ENCODE measurements at regions not wholly inside any gene's neighbourhood (a gene's known extent, or its start where the extent isn't known, plus 50 kb on each side); places are given as distances from the start of the nearest gene placed in this dataset.
"Not testable (repeated sequence)": the region's sequence is repeated elsewhere in the genome, so short reads cannot be mapped to it uniquely, and the experiment has no call there.

GRCh38 chr2:88927128-88927527 lies 235.7 kb downstream of the RPIA start:
- Histone ChIP-seq H3K27ac (no peak overlapping the region), H3K9ac (ENCODE audit: low read depth in 2 of 2, low read length in 2 of 2) (no peak overlapping the region), H3K9me3 (no peaks in the 10 kb centered on the region), H3K4me3 (no peak overlapping the region), H3K4me1 (no peaks in the 10 kb centered on the region), H3K36me3 (no peaks in the 10 kb centered on the region), H3K27me3 (no peaks in the 10 kb centered on the region)
- DNase-seq: no peak
- TF ChIP-seq CTCF (IDR thresholded peaks at IDR 0.05): no peak
- intact Hi-C loops (cut with DNase I): no loop called here

- no peak for DNase-seq
- Histone ChIP-seq H3K27me3 (no peaks in the 10 kb centered on the region), H3K4me1 (no peaks in the 10 kb centered on the region), H3K36me3 (no peaks in the 10 kb centered on the region), H3K9ac (ENCODE audit: low read depth in 2 of 2, low read length in 2 of 2) (no peak overlapping the region), H3K9me3 (no peaks in the 10 kb centered on the region), H3K27ac (no peak overlapping the region), H3K4me3 (no peak overlapping the region)
- intact Hi-C loops (cut with DNase I): no loop called here
- TF ChIP-seq CTCF (IDR thresholded peaks at IDR 0.05): no peak
Measured at GRCh38 chr2:88930659-88931058, 239.2 kb downstream of the RPIA start.

- DNase-seq: no peak
- TF ChIP-seq CTCF (IDR thresholded peaks at IDR 0.05): no peak
- H3K9me3 ChIP-seq: no peaks in the 10 kb centered on the region
- intact Hi-C loops (cut with DNase I): no loop called here
- no peak overlapping the region for H3K4me3 ChIP-seq
- no peaks in the 10 kb centered on the region for H3K27me3 ChIP-seq
- no peak overlapping the region for H3K9ac ChIP-seq (ENCODE audit: low read depth in 2 of 2, low read length in 2 of 2)
- H3K36me3 ChIP-seq: no peaks in the 10 kb centered on the region
- no peak overlapping the region for H3K27ac ChIP-seq
- no peaks in the 10 kb centered on the region for H3K4me1 ChIP-seq
Measured at GRCh38 chr2:88932686-88933085, 241.2 kb downstream of the RPIA start.

GRCh38 chr2:88933091-88933490 lies 241.6 kb downstream of the RPIA start:
- Histone ChIP-seq H3K4me1 (no peaks in the 10 kb centered on the region), H3K4me3 (no peak overlapping the region), H3K9me3 (no peaks in the 10 kb centered on the region), H3K9ac (ENCODE audit: low read depth in 2 of 2, low read length in 2 of 2) (no peak overlapping the region), H3K27me3 (no peaks in the 10 kb centered on the region), H3K36me3 (no peaks in the 10 kb centered on the region), H3K27ac (no peak overlapping the region)
- TF ChIP-seq CTCF (IDR thresholded peaks at IDR 0.05): no peak
- intact Hi-C loops (cut with DNase I): no loop called here
- DNase-seq: no peak

GRCh38 chr2:88933980-88934379 lies 242.5 kb downstream of the RPIA start:
- Histone ChIP-seq H3K36me3 (no peaks in the 10 kb centered on the region), H3K9me3 (no peaks in the 10 kb centered on the region), H3K9ac (ENCODE audit: low read depth in 2 of 2, low read length in 2 of 2) (no peak overlapping the region), H3K27ac (no peak overlapping the region), H3K27me3 (no peaks in the 10 kb centered on the region), H3K4me3 (no peak overlapping the region), H3K4me1 (no peaks in the 10 kb centered on the region)
- DNase-seq: no peak
- TF ChIP-seq CTCF (IDR thresholded peaks at IDR 0.05): no peak
- intact Hi-C loops (cut with DNase I): no loop called here

GRCh38 chr2:88941178-88941577 lies 249.7 kb downstream of the RPIA start:
- H3K27me3 ChIP-seq; H3K4me3 ChIP-seq; H3K9me3 ChIP-seq; H3K27ac ChIP-seq; intact Hi-C loops (cut with DNase I); H3K36me3 ChIP-seq; H3K4me1 ChIP-seq; H3K9ac ChIP-seq (ENCODE audit: low read depth in 2 of 2, low read length in 2 of 2): not testable (repeated sequence)
- peak; percentile 25 for DNase-seq
